Keratinocyte (primary cell): ENCODE measurements at regions not wholly inside any gene's neighbourhood (a gene's known extent, or its start where the extent isn't known, plus 50 kb on each side); places are given as distances from the start of the nearest gene placed in this dataset.

Experiments used
- CTCF ChIP-seq, 3 experiments: IDR thresholded peaks in 1 of 3; conservative IDR thresholded peaks in 1 of 3; optimal IDR thresholded peaks in 1 of 3; 2 replicates in 2 of 3; 3 replicates in 1 of 3; pipeline versions ENCODE3 to v1.5.1; 2011; ENCODE audit warnings: low read length in 3 of 3, mild to moderate bottlenecking in 3 of 3, moderate library complexity in 2 of 3, control low read depth in 1 of 3, inconsistent platforms in 1 of 3; ENCODE audit not compliant: insufficient read depth in 2 of 3; ENCODE audit errors: extremely low read depth in 1 of 3
- EZH2 ChIP-seq: IDR thresholded peaks from one replicate; pipeline ENCODE4 v1.6.1; 2012; ENCODE audit warnings: inconsistent platforms, mild to moderate bottlenecking, low read length, moderate library complexity

DNA sequence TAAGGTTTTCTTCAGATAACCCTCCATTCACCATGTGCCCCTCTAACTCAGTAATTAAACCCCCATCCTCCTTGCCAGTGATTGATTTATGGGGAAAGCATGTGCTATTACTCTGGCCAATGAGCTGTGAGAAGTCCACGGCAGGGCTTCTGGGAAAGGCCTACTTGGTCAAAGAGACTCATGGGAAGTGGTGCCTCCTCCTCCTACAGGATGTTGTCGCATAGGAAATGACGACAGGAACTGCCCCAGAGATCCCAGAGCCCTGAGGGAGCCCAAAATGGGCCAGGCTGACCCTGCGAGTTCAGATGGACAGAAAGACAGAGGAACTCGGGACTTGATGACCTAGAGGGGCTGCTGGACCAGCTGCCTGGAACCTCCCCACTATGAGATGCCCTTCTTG lies 938.1 kb upstream of the TMEM132C start:
- no peak for TF ChIP-seq EZH2
- TF ChIP-seq CTCF (optimal IDR thresholded peaks at IDR 0.05 in 1 of 3, IDR thresholded peaks at IDR 0.05 in 1 of 3, conservative IDR thresholded peaks at IDR 0.05 in 1 of 3; ENCODE audit: extremely low read depth in 1 of 3, insufficient read depth in 2 of 3, low read length in 3 of 3) = no peak
